SJSA1 (cell line): ENCODE measurements at regions not wholly inside any gene's neighbourhood (a gene's known extent, or its start where the extent isn't known, plus 50 kb on each side); places are given as distances from the start of the nearest gene placed in this dataset.
A peak's percentile ranks its signal among the peaks of the same experiment; 100 is the strongest.
"Not testable (repeated sequence)": the region's sequence is repeated elsewhere in the genome, so short reads cannot be mapped to it uniquely, and the experiment has no call there.

Source experiments
- DNase-seq, 2 experiments: peaks; one replicate each; pipeline ENCODE4 v3.0.0-alpha.2; 2015 to 2020; ENCODE audit warnings: low spot score in 2 of 2, low read depth in 1 of 2
- H3K27ac ChIP-seq: fragments of 250-450 bp; sonication (Bioruptor Pico); 2 replicates; pipeline ENCODE4 v1.5.1; 2020; ENCODE audit warnings: mild to moderate bottlenecking, moderate library complexity
- H3K27me3 ChIP-seq: fragments of 250-450 bp; sonication (Bioruptor Pico); replicated peaks from 2 replicates; pipeline ENCODE4 v1.5.1; 2020; ENCODE audit warnings: mild to moderate bottlenecking, moderate library complexity
- H3K36me3 ChIP-seq: fragments of 250-450 bp; sonication (Bioruptor Pico); 2 replicates; pipeline ENCODE4 v1.5.1; 2020; ENCODE audit warnings: mild to moderate bottlenecking
- H3K4me1 ChIP-seq: fragments of 250-450 bp; sonication (Bioruptor Pico); replicated peaks from 2 replicates; pipeline ENCODE4 v1.6.1; 2021; ENCODE audit warnings: mild to moderate bottlenecking
- H3K4me3 ChIP-seq: fragments of 250-450 bp; sonication (Bioruptor Pico); 2 replicates; pipeline ENCODE4 v1.5.1; 2020; ENCODE audit warnings: mild to moderate bottlenecking
- H3K9me3 ChIP-seq: fragments of 250-450 bp; sonication (Bioruptor Pico); replicated peaks from 2 replicates; pipeline ENCODE4 v1.5.1; 2020; ENCODE audit warnings: mild to moderate bottlenecking

- Histone ChIP-seq H3K4me1 (0 out of 2 replicates have a peak, but pooled peaks cover 3% of the 10 kb centered on the region), H3K9me3 (peaks cover 7% of the 10 kb centered on the region), H3K36me3 (no peaks in the 10 kb centered on the region), H3K27me3 (no peaks in the 10 kb centered on the region), H3K4me3 (no peak overlapping the region), H3K27ac (no peak overlapping the region)
- DNase-seq = peak in 1 of 2 experiments; percentile 13
Measured at GRCh38 chr2:238528953-238529781, 102.4 kb downstream of the ASB1 start.

GRCh38 chr2:238531017-238531645 lies 104.4 kb downstream of the ASB1 start:
- H3K27ac ChIP-seq, H3K36me3 ChIP-seq, H3K9me3 ChIP-seq, H3K4me3 ChIP-seq, DNase-seq, H3K27me3 ChIP-seq, H3K4me1 ChIP-seq: not testable (repeated sequence)

GRCh38 chr2:238543732-238544131 lies 117.0 kb downstream of the ASB1 start:
- not testable (repeated sequence) for H3K4me3 ChIP-seq, H3K4me1 ChIP-seq, H3K27me3 ChIP-seq, H3K27ac ChIP-seq, H3K9me3 ChIP-seq, DNase-seq, H3K36me3 ChIP-seq

- no peak overlapping the region for H3K4me3 ChIP-seq
Measured at GRCh38 chr2:238548902-238549462, 122.3 kb downstream of the ASB1 start.

GRCh38 chr2:238549866-238550265 lies 123.1 kb downstream of the ASB1 start:
- no peaks in the 10 kb centered on the region for H3K4me1 ChIP-seq
- 0 out of 2 replicates have a peak, but pooled peaks cover 3% of the 10 kb centered on the region for H3K9me3 ChIP-seq
- no peak overlapping the region for H3K27ac ChIP-seq
- H3K4me3 ChIP-seq = no peak overlapping the region
- DNase-seq = no peak
- H3K36me3 ChIP-seq = no peaks in the 10 kb centered on the region
- H3K27me3 ChIP-seq = no peaks in the 10 kb centered on the region

More at GRCh38 chr2:238548902-238549462, 122.3 kb downstream of the ASB1 start:
- Histone ChIP-seq H3K27me3 (no peaks in the 10 kb centered on the region), H3K27ac (no peak overlapping the region), H3K9me3 (0 out of 2 replicates have a peak, but pooled peaks cover 3% of the 10 kb centered on the region), H3K36me3 (no peaks in the 10 kb centered on the region), H3K4me1 (no peaks in the 10 kb centered on the region)
- DNase-seq = no peak

GRCh38 chr2:238551091-238551490 lies 124.4 kb downstream of the ASB1 start:
- Histone ChIP-seq H3K27me3 (no peaks in the 10 kb centered on the region), H3K4me3 (no peak overlapping the region), H3K27ac (no peak overlapping the region), H3K4me1 (no peaks in the 10 kb centered on the region), H3K36me3 (no peaks in the 10 kb centered on the region), H3K9me3 (0 out of 2 replicates have a peak, but pooled peaks cover 3% of the 10 kb centered on the region)
- no peak for DNase-seq

- Histone ChIP-seq H3K27me3 (no peaks in the 10 kb centered on the region), H3K9me3 (0 out of 2 replicates have a peak, but pooled peaks cover 3% of the 10 kb centered on the region), H3K27ac (no peak overlapping the region), H3K4me3 (no peak overlapping the region), H3K36me3 (no peaks in the 10 kb centered on the region), H3K4me1 (no peaks in the 10 kb centered on the region)
- no peak for DNase-seq
Measured at GRCh38 chr2:238552226-238552625, 125.5 kb downstream of the ASB1 start.

GRCh38 chr2:238553159-238553558 lies 126.4 kb downstream of the ASB1 start:
- no peaks in the 10 kb centered on the region for H3K36me3 ChIP-seq
- no peak overlapping the region for H3K27ac ChIP-seq
- H3K4me3 ChIP-seq = no peak overlapping the region
- 0 out of 2 replicates have a peak, but pooled peaks cover 3% of the 10 kb centered on the region for H3K9me3 ChIP-seq
- no peaks in the 10 kb centered on the region for H3K4me1 ChIP-seq
- DNase-seq = no peak
- H3K27me3 ChIP-seq = no peaks in the 10 kb centered on the region

- Histone ChIP-seq H3K4me3 (no peak overlapping the region), H3K27me3 (no peaks in the 10 kb centered on the region), H3K4me1 (no peaks in the 10 kb centered on the region), H3K27ac (no peak overlapping the region), H3K36me3 (no peaks in the 10 kb centered on the region), H3K9me3 (0 out of 2 replicates have a peak, but pooled peaks cover 3% of the 10 kb centered on the region)
- DNase-seq = no peak
Measured at GRCh38 chr2:238554468-238555315, 128.0 kb downstream of the ASB1 start.

GRCh38 chr2:238555786-238556542 lies 129.2 kb downstream of the ASB1 start:
- no peaks in the 10 kb centered on the region for H3K36me3 ChIP-seq
- no peaks in the 10 kb centered on the region for H3K4me1 ChIP-seq
- H3K4me3 ChIP-seq = no peak overlapping the region
- no peak for DNase-seq
- no peak overlapping the region for H3K27ac ChIP-seq
- 0 out of 2 replicates have a peak, but pooled peaks cover 3% of the 10 kb centered on the region for H3K9me3 ChIP-seq
- no peaks in the 10 kb centered on the region for H3K27me3 ChIP-seq

GRCh38 chr2:238557431-238557830 lies 130.7 kb downstream of the ASB1 start:
- H3K27ac ChIP-seq = no peak overlapping the region
- no peak overlapping the region for H3K4me3 ChIP-seq
- no peaks in the 10 kb centered on the region for H3K27me3 ChIP-seq
- DNase-seq = no peak
- H3K4me1 ChIP-seq = no peaks in the 10 kb centered on the region
- H3K9me3 ChIP-seq = no peaks in the 10 kb centered on the region
- H3K36me3 ChIP-seq = no peaks in the 10 kb centered on the region

GRCh38 chr2:238557936-238558335 lies 131.2 kb downstream of the ASB1 start:
- H3K36me3 ChIP-seq = no peaks in the 10 kb centered on the region
- H3K9me3 ChIP-seq = no peaks in the 10 kb centered on the region
- no peak overlapping the region for H3K27ac ChIP-seq
- H3K4me1 ChIP-seq = no peaks in the 10 kb centered on the region
- DNase-seq = no peak
- no peak overlapping the region for H3K4me3 ChIP-seq
- H3K27me3 ChIP-seq = no peaks in the 10 kb centered on the region
